H1 (cell line): ENCODE measurements at regions not wholly inside any gene's neighbourhood (a gene's known extent, or its start where the extent isn't known, plus 50 kb on each side); places are given as distances from the start of the nearest gene placed in this dataset.

Source experiments
- ATF2 ChIP-seq: IDR thresholded peaks from 2 replicates; pipeline ENCODE4 v1.6.1; 2012; ENCODE audit warnings: low read length, inconsistent platforms
- BACH1 ChIP-seq: IDR thresholded peaks from 2 replicates; pipeline ENCODE4 v1.6.1; 2012; ENCODE audit warnings: low read length, improper control_type of control experiment
- CHD7 ChIP-seq: fragments of 300-600 bp; sonication (generic); IDR thresholded peaks from 2 replicates; pipeline ENCODE4 v1.7.1; 2012; ENCODE audit warnings: low read length, moderate library complexity, mild to moderate bottlenecking, inconsistent platforms; ENCODE audit not compliant: insufficient replicate concordance
- FOSL1 ChIP-seq: IDR thresholded peaks from 2 replicates; pipeline ENCODE4 v1.6.1; 2011; ENCODE audit warnings: mild to moderate bottlenecking, low read depth, low read length, moderate library complexity; ENCODE audit not compliant: insufficient read depth
- GTF2F1 ChIP-seq: IDR thresholded peaks from 2 replicates; pipeline ENCODE4 v1.6.1; 2012; ENCODE audit warnings: low read depth, low read length, improper control_type of control experiment, borderline replicate concordance
- HDAC6 ChIP-seq: IDR thresholded peaks from one replicate; pipeline ENCODE4 v1.7.1; 2012; ENCODE audit warnings: low read depth, mild to moderate bottlenecking, inconsistent platforms, low read length, moderate library complexity
- KDM4A ChIP-seq: IDR thresholded peaks from one replicate; pipeline ENCODE4 v1.7.1; 2012; ENCODE audit warnings: low read depth, mild to moderate bottlenecking, moderate library complexity, low read length, inconsistent platforms; ENCODE audit not compliant: severe bottlenecking
- NRF1 ChIP-seq: IDR thresholded peaks from 2 replicates; pipeline ENCODE4 v1.6.1; 2011; ENCODE audit warnings: mild to moderate bottlenecking, low read depth, low read length, improper control_type of control experiment
- RXRA ChIP-seq: IDR thresholded peaks from 2 replicates; pipeline ENCODE4 v1.6.1; 2011; ENCODE audit warnings: low read depth, mild to moderate bottlenecking, low read length, moderate library complexity; ENCODE audit not compliant: insufficient read depth
- SIX5 ChIP-seq: IDR thresholded peaks from 2 replicates; pipeline ENCODE4 v1.6.1; 2011; ENCODE audit warnings: mild to moderate bottlenecking, low read depth, low read length
- TAF7 ChIP-seq: optimal IDR thresholded peaks from 2 replicates; pipeline ENCODE3; 2011; ENCODE audit warnings: low read depth, mild to moderate bottlenecking, inconsistent platforms, low read length, moderate library complexity, borderline replicate concordance

GRCh38 chr6:128801621-128802020 lies 81.3 kb upstream of the LAMA2 start (continued):
- TF ChIP-seq CHD7 (no peak), HDAC6 (no peak), SIX5 (no peak), RXRA (no peak), NRF1 (no peak), KDM4A (no peak), BACH1 (no peak), FOSL1 (no peak), GTF2F1 (no peak), ATF2 (no peak), TAF7 (no peak)
- TF ChIP-seq, all 59 proteins: peak for 0
